Inferior parietal cortex (tissue), 1 donor: ENCODE measurements at regions not wholly inside any gene's neighbourhood (a gene's known extent, or its start where the extent isn't known, plus 50 kb on each side); places are given as distances from the start of the nearest gene placed in this dataset.
"Not testable (repeated sequence)": the region's sequence is repeated elsewhere in the genome, so short reads cannot be mapped to it uniquely, and the experiment has no call there.

Experiments
- DNase-seq: peaks from one replicate; pipeline ENCODE4 v3.0.0-alpha.2; 2016; ENCODE audit errors: extremely low spot score

- no peak for DNase-seq
Measured at GRCh38 chr11:34830648-34831047, 85.5 kb downstream of the APIP start.

GRCh38 chr11:34830035-34830434 is 86.1 kb downstream of the APIP start:
- no peak for DNase-seq

GRCh38 chr11:34827228-34827627 is 89.0 kb downstream of the APIP start:
- DNase-seq, result no peak

GRCh38 chr11:34826384-34826726 is 89.8 kb downstream of the APIP start:
- DNase-seq, result no peak

- no peak for DNase-seq
Measured at GRCh38 chr11:34825670-34826383, 90.4 kb downstream of the APIP start.

- DNase-seq, result no peak
Measured at GRCh38 chr11:34825315-34825669, 90.9 kb downstream of the APIP start.

GRCh38 chr11:34824425-34824824 is 91.8 kb downstream of the APIP start:
- DNase-seq, result no peak

- no peak for DNase-seq
Measured at GRCh38 chr11:34823639-34824038, 92.5 kb downstream of the APIP start.

GRCh38 chr11:34823197-34823596 is 93.0 kb downstream of the APIP start:
- DNase-seq, result no peak

GRCh38 chr11:34819740-34820482 is 96.3 kb downstream of the APIP start:
- DNase-seq, result no peak

- not testable (repeated sequence) for DNase-seq
Measured at GRCh38 chr11:34817812-34818211, 98.4 kb downstream of the APIP start.

- DNase-seq, result no peak
Measured at GRCh38 chr11:34816698-34817213, 99.4 kb downstream of the APIP start.

- no peak for DNase-seq
Measured at GRCh38 chr11:34812905-34813576, 103.1 kb downstream of the APIP start.

GRCh38 chr11:34811858-34812257 is 104.3 kb downstream of the APIP start:
- DNase-seq, result no peak

GRCh38 chr11:34810107-34810562 is 106.0 kb downstream of the APIP start:
- no peak for DNase-seq

- no peak for DNase-seq
Measured at GRCh38 chr11:34809191-34810106, 106.7 kb downstream of the APIP start.

GRCh38 chr11:34806875-34807274 is 109.3 kb downstream of the APIP start:
- no peak for DNase-seq

- DNase-seq, result no peak
Measured at GRCh38 chr11:34805937-34806336, 110.2 kb downstream of the APIP start.

GRCh38 chr11:34799848-34800247 is 116.3 kb downstream of the APIP start:
- no peak for DNase-seq

GRCh38 chr11:34798985-34799384 is 117.2 kb downstream of the APIP start:
- DNase-seq, result no peak

GRCh38 chr11:34797497-34797896 is 118.7 kb downstream of the APIP start:
- not testable (repeated sequence) for DNase-seq

- no peak for DNase-seq
Measured at GRCh38 chr11:34795641-34796040, 120.5 kb downstream of the APIP start.
